ENCODE measurements at regions not wholly inside any gene's neighbourhood (a gene's known extent, or its start where the extent isn't known, plus 50 kb on each side); places are given as distances from the start of the nearest gene placed in this dataset.
"Not testable (repeated sequence)": the region's sequence is repeated elsewhere in the genome, so short reads cannot be mapped to it uniquely, and the experiment has no call there.

- DNase-seq (ENCODE audit: low read depth in 2 of 3, low spot score in 2 of 3), result no peak
These were observed 180.2 kb upstream of the EOLA2 start for GRCh38 chrX:150118476-150118875.

DNA sequence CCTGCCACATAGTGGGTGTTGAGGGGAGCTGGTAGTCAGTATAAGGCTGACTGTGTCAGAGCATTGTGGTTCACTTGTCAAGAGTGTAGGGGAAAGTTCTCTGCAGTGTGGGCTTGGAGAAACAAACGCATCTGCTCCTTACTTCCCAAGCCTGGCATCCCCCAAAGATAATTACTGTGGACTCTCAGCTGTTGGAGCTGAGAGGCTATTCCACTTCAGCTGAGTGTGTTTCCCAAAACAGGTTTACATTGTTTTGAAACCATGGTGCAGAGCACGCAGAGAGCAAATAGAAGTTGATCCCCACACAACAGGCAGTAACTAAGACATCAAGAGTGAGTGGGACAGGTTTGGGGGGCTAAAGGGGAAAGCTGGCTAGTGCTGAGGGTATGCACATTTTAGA lies 181.0 kb upstream of the EOLA2 start:
- no peak for DNase-seq (ENCODE audit: low read depth in 2 of 3, low spot score in 2 of 3)

GRCh38 chrX:150125045-150125444 lies 186.8 kb upstream of the EOLA2 start:
- not testable (repeated sequence) for DNase-seq (ENCODE audit: low read depth in 2 of 3, low spot score in 2 of 3)

DNA sequence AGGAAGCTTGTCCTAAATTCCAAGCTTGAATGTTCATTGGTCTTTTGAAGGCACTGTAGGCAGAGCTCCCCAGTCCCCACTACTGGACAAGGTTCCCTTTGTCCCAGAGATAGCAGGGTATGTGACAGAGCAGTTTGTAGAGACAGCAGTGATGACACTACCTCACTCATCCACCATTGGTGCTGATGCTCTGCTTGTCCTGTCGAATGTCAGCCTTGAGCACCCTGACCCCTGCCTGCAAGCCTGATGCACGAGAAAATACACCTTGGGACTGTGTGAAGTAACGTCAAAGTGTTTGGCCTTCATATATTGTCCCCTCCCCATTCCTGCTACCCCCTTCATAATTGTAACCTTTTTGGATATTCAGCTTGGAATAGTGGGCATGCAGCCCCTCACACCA lies 188.9 kb upstream of the EOLA2 start:
- no peak for DNase-seq (ENCODE audit: low read depth in 2 of 3, low spot score in 2 of 3)

DNA sequence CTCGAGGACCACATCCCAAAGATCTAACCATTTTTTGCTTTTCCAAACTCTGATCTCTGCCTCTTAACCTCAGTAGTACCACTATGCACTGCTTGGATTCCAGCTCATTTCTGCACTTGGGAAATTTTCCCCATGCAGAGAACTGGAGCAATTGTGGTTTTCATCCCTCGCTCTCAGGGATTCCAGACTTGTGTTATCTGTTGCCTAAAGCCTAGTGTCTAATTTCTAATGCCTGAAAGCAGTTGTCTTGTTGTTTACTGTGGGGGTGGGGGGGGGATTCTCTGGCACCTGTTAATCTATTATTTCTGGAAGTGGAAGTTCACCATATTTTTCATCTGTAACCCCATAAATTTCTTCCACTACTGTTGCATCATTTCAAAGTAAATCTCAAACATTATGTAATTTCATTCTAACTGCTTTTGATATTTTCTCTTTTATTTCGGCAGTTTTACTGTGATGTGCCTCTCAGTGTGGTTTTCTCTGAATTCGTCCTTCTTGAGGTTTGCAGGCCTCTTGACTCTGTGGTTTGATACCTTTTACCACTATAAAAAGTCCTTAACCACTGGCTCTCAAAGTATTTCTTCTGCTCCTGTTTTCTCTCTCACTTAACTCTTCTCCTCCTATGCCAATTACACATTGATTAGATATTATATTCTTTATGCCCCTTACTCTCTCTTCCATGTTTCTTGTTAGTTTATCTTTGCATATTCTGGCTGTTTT lies 205.6 kb upstream of the EOLA2 start:
- DNase-seq (ENCODE audit: low read depth in 2 of 3, low spot score in 2 of 3), result no peak

- DNase-seq (ENCODE audit: low read depth in 2 of 3, low spot score in 2 of 3), result no peak
These were observed 208.1 kb upstream of the EOLA2 start for GRCh38 chrX:150146271-150146896.

GRCh38 chrX:150148749-150149672 lies 210.7 kb upstream of the EOLA2 start:
- DNase-seq (ENCODE audit: low read depth in 2 of 3, low spot score in 2 of 3), result no peak

DNA sequence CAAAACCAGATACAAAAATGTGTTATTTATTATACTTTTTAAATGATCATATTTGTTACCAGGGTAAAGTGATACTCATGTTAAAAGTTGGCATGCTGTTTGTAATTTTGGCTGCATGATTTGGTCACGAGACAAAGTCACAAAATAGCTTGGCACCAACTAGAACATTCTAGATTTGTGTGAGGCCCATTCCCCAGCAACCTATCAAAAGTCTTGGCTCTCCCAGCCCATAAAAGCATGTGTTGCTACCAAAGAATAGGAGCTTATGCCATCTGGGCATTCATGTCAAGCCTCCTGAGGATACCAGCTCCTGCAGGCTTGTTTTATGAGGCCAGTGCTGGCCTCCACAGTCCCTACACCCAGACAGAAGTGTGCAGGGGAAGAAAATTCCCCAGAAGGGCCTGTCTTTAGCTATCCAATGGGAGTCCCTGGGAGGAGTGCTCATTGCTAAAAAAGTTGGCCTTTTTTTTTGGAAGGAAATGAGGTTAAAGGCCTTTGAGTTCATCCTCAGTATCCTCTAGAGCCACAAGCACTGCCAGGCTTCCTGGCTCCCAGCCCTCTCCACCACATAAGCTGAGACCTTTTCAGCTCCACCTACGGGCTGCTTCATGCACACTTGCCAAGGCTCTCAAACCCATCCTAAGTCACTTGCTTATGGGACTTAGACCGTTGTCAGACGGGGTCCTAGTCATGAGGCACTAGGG lies 211.9 kb upstream of the EOLA2 start:
- no peak for DNase-seq (ENCODE audit: low read depth in 2 of 3, low spot score in 2 of 3)

- DNase-seq (ENCODE audit: low read depth in 2 of 3, low spot score in 2 of 3), result no peak
These were observed 212.4 kb upstream of the MAMLD1 start for GRCh38 chrX:150150780-150151125.

DNA sequence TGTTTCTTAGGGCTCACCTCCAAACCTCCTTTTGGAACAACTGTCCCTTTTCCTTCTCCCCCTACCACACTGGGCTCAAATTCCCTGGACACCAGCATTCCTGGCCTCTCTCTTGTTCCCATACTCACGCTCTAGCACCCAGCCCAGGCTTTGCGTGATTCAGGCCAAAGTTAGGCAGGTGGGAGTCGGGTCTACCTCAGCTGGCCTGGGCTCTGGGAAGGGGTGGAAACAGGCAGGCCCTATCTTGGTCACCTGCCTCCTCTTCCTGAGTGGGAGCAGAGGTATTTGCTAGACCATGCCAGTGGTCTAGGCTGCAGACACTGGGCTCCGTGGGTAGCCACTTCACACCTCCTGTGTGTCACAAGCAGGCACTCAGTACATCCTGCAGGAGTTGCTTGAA lies 211.1 kb upstream of the MAMLD1 start:
- no peak for DNase-seq (ENCODE audit: low read depth in 2 of 3, low spot score in 2 of 3)

DNA sequence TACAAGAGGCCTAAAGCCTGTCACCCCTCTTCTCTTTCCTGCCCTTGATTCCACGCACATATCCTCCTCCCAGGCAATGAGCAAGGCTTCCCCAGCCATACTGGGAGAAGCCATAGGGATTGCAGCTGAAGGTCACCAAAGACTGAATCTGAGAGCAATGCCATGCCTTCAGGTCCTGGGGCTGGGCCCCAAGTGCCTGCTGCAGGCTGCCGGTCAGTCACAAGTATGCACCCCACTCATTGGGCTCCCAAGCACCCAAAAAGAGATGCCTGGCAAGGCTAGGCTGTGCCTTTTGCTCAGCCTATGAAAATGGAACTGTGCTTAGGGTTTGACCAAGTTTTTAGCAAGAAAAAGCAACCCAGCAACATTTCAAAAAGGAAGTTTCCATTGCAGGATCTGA lies 210.6 kb upstream of the MAMLD1 start:
- DNase-seq (ENCODE audit: low read depth in 2 of 3, low spot score in 2 of 3), result no peak

DNA sequence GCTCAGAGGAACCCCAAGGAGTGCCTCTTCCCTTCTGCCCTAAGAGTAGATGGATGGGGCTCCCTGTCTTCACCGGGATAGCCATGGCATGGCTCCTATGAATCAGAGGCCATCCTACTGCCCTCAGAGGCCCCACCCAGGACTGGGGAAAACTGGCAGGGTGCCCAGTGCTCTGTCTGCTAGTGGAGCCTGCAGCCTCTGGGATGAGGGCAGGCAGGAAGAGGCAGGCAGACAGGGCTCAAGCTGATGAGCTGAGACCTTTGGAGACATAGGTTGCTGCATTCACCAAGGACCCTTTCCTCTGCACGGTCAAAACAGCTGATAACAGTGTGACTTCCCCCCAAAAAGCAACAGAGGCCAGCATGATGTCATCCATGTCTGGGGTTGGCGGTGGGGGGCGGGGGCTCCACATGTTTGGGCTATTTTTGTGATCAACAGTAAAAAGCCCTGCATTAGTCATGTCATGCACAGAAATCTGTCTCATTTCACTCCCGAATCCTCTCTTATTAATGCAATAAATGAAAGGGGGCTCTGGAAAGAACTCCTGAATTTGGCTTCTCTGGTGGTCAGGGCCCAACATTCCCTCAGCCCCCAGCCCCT lies 207.6 kb upstream of the MAMLD1 start:
- no peak for DNase-seq (ENCODE audit: low read depth in 2 of 3, low spot score in 2 of 3)

GRCh38 chrX:150156615-150157014 lies 206.5 kb upstream of the MAMLD1 start:
- DNase-seq (ENCODE audit: low read depth in 2 of 3, low spot score in 2 of 3), result no peak

GRCh38 chrX:150157291-150157690 lies 205.8 kb upstream of the MAMLD1 start:
- no peak for DNase-seq (ENCODE audit: low read depth in 2 of 3, low spot score in 2 of 3)

DNA sequence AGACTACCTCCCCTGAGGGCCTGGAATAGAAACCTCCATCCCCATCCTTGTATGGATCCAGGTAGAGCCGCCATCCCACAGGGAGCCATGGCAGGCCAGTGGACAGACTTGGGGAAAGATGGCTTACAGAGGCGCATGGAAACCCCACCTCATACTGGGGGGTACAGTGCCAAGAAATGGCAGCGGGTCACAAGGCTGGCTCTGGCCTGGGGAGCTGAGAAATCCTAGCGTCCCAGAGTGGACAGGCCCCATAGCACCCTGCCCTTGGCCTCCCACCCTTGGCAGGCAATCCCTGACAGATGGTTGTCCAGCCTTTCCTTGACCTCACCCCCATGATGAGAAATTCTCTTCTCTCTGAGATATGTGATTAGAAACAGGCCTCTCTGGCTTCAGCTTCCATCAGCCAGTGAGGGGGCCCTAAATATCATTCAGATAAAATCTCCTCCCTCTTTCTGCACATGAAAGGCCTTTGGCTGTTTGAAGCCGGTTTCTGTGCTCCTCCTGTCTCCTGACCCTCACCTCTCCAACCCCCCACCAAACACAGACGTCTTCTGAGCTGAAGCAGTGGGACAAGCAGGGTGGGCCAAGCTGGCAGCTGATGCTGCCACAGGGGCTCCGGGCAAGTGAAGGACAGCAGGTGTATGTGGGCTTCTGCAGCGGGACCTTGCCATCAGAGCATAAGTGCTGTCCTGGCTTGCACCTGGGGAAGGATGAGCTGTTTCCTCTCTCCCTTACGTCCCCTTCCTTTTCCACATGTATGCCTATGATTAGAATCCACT lies 204.4 kb upstream of the MAMLD1 start:
- no peak for DNase-seq (ENCODE audit: low read depth in 2 of 3, low spot score in 2 of 3)

- DNase-seq (ENCODE audit: low read depth in 2 of 3, low spot score in 2 of 3), result no peak
These were observed 203.6 kb upstream of the MAMLD1 start for GRCh38 chrX:150159537-150159936.

DNA sequence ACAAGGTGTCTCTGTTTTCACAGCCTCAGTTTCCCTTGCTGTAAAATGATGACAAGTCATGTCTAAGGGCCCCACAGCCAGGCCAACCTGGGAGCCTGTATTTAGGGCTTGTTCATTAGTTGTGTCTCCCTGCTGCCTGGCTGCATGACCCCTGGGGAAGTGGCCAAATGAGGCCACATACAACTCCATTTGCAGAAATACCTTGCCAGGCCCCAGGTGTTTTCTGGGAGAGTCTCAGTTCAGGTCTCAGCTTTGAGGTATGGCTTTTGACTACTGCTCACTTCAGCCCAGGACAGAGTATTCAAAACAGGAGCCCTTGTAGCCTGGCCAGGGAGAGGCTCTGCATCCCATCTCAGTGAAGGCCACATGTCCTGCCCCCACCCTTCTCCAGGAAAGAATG lies 202.5 kb upstream of the MAMLD1 start:
- no peak for DNase-seq (ENCODE audit: low read depth in 2 of 3, low spot score in 2 of 3)

DNA sequence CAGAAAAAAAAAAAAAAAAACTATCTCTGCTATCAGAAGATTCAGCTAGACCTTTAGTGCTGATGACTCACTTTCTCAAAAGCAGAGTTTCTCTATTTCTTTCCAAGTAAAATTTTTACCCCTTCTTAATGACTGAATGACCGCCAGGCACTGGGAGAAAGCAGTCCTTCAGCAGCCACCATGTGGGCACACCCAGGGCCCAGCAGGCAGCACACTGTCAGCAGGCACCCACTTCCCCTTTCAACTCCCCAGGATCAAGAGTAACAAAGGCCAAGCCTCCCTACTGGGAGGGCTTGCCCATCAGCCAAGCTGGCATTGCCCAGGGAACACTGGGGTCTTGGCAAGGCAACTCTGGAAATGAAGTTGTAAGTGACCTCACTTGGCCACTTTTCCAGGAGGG lies 201.9 kb upstream of the MAMLD1 start:
- DNase-seq (ENCODE audit: low read depth in 2 of 3, low spot score in 2 of 3), result no peak

DNA sequence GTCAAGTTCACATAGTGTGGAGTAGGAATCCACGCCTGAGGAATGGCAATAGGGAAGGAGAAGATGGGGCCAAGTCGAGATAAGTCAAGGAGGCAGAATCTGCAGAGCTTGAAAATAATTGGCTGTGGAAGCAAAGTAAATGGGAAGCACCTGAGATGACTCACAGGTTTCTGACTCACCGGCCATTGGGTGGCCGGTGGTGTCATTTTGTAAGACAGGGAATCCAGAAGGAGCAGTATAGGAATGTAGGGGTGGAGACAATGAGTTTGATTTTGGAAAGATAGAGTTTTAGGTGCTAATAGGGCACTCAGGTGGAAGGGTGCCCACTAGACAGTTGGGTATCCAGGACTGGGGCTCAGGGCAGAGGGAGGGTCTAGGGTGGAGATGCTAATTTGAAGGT lies 201.0 kb upstream of the MAMLD1 start:
- no peak for DNase-seq (ENCODE audit: low read depth in 2 of 3, low spot score in 2 of 3)

DNA sequence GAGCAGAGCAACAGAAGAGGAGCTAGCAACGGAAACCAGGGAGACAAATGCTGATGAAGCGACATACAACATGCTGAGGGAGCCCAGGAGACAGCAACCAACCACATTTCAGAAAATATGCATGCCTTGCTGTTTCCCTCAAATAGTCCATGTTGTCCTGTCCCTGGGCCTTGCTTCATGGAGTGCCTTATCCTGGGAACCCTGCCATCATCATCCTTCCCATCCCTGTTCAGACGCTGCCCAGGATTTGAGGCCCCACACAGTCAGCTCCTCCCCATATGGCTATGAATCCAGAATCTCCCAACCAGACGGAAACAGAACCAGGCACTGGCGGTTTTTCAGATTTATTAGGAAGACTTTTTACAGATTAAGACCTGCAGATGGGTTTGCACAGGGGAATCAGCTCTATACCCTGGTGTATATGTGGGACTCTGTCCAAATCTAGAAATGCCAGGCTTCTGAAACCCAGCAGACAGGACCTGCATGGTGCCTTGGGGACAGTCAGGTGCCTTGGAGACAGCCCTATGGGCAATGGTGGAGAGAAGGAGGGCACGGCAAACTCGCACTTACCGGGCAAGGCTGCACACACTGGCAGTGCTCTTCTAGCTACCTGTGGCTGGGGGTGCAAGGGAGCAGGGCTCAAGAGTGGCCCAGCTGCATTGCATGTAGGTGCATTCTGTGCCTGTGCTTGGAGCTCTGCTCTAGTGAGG lies 199.7 kb upstream of the MAMLD1 start:
- DNase-seq (ENCODE audit: low read depth in 2 of 3, low spot score in 2 of 3), result no peak

All from activated CD8-positive, alpha-beta memory T cell treated with anti-CD3 and anti-CD28 coated beads for 48 hours (primary cell).